NCI-H1417 (cell line): ENCODE measurements at regions not wholly inside any gene's neighbourhood (a gene's known extent, or its start where the extent isn't known, plus 50 kb on each side); places are given as distances from the start of the nearest gene placed in this dataset.

Experiments
- DNase-seq, 3 experiments: peaks; one replicate each; lab custom pipeline; 2025; lab: John Stamatoyannopoulos, UW

DNA sequence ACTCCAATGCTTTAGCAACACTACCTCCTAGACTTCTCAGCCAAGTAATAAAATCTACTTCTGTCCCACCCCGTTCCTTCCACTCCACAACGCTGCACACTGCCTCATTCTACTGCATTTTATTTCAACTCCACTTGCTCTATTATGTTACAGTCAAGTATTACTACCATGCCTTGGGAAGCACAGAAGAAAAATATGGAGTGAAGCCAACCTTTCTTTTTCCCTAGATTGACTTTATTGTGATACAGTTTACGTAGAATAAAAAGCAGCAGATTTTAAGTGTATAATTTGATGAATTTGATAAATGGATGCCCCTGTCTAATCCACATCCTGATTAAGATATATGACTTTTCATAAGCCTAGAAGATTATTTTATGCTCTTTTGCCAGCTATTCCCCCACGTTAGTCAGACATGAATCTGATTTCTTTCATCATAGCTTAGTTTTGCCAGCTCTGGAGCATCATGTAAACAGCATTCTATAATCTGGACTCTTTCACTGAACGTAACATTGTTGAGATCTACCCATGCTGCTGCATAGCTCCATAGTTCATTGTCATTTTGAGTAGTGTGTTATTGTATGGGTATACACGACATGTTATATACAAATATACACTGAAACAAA is 676.8 kb upstream of the RAB6C start:
- no peak for DNase-seq

DNA sequence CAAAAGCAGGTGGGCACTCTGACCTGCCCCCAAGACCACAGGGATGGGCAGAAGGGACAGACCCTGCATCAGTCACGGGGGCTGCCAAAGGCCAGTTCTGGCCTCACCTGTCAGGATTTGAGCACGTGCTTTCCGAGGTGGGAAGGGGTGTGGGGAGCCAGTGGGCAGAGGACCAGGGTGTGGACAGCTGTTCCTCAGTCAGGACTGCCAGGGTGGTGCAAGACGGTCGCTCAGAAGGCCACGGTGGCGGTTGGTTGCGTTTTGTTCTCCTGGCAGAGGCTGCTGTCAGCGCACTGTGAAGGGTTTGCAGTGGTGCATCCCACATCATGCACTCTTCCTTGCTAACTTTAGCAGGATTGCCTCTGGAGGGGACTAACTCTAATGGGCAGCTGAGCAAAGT is 665.3 kb upstream of the RAB6C start:
- DNase-seq, result no peak

DNA sequence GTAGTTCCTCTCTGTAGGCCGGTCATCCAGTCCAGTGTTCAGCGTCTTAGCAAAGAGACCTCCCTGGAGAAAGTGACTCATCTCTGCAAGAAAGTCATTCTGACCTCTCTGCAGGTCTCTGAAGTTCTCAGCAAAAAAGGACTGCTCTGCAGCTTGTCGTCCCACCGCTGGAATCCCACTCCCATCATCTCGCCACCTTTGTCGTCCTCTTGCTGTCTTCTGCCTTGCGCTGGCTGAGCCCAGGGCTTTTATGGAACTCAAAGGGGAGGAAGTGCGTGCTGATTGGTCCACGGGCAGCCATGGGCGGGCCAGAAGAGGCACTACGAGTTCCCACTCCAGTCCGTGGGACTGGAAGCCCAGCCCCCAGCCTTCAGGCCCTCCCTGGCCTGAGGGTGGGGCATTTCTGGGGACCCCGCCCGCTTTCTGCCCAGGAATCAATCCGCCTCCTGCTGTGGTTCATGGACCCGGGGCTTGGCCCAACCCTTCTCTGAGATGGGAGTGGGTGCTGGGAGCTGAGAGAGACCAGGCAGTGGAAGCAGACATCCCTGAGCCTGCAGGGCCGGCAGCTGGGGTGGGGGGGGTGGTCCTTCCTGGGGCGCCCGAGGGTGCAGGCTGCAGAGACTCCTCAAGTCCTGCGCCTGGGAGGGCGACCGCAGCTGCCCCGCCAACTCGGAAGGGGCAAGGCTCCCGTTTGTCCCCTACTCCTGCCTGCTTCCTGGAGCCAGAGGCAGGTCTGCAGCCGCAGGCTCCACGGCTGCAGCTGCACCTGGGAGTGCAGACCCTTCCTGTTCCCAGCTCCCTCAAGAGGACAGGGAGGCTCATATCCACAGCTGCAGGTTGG is 660.7 kb upstream of the RAB6C start:
- peak in 2 of 3 experiments; percentile 58 to 66 for DNase-seq

GRCh38 chr2:129319422-129319717 is 660.1 kb upstream of the RAB6C start:
- peak in 1 of 3 experiments; percentile 20 for DNase-seq

DNA sequence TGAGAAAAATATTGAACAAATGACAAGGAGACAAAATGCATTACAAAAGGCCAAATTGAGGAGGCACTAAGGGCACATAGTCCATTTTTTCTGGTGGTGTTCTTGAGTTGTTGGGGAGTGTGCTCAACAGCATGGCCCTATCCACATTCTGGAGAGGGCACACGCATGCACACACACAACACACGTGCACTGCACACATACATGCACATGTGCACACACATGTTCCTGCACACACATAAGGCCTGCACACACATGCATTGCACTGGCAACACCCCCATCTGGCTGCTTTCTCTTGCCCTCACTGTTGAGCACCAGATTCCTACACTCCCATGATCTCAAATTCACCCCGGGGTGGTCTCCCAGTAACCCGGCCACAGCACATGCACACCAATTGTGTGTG is 659.2 kb upstream of the RAB6C start:
- no peak for DNase-seq

DNA sequence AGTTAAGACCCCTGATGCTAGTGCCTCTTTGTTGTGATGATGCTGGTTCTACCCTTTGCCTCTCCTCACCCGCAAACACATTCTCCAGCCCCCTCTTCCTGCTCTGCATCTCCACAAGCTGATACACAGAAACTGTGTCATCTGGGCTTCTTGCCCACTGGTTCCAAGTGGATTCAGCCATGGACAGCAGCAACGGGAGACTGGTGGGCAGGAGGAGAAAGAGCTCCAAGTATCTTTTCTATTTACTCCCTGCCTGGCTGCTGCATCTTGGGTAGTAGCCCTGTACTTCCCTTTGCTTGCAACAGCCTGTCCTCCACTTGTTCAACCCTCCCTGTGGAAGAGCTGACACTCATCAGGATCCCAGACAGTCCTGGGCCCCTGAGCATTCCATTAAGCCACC is 655.1 kb upstream of the RAB6C start:
- DNase-seq, result no peak

- DNase-seq, result no peak
Observed at GRCh38 chr2:129325151-129325550, 654.3 kb upstream of the RAB6C start.

GRCh38 chr2:129329574-129329973 is 649.9 kb upstream of the RAB6C start:
- DNase-seq, result no peak

DNA sequence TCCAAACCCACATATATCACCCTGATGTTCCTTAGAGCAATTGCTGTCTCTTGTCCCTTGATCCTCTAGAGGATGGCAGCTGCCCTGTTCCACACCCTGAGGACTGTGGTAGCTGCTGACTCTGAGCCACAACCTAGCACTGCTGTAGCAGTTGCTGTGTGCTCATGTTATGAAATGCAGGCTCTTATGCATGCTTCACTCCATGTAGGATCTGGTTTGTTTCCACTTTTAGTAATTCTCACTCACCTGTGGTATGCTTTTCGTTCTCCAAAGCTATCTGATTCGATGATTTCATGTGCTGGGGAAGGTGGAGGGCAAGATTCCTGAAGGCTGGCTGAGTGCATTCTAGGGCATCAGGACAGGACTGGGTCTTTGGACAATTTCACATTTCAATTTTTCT is 649.0 kb upstream of the RAB6C start:
- no peak for DNase-seq

GRCh38 chr2:129331638-129332037 is 647.8 kb upstream of the RAB6C start:
- no peak for DNase-seq

- no peak for DNase-seq
Observed at GRCh38 chr2:129334128-129334527, 645.3 kb upstream of the RAB6C start.

DNA sequence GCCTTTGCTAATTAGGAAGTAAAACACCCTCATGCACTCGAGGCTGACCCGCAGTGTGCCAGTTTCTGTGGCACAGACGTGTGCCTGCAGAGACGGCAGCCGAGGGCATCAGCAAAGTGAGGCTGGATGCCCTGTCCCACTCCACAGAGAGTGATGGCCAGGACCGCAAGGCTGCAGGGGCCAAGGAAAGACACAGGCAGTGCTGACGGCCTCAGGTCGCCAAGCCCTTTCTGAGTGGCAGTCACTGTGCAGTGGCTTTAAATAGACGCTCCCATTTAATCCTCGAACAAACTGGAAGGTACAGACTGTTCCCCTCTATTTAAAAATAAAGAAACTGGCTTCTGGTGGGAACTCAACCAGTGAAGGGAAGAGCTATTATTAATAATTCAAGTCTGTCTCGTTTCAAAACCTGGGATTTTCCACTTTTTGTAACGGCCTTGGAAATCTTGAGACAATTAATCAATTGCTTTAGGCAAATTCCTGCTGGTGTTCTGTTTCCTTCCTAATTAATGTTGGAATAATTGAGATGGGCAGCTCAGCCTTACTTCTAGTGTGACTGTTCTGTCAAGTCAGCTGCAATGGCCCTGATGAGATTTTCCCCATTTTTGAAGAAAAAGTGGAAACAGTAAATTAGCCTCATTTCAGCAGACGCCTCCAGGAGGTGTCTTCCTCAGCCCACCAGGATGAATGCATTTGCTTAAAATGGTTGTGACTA is 644.6 kb upstream of the RAB6C start:
- DNase-seq, result no peak

DNA sequence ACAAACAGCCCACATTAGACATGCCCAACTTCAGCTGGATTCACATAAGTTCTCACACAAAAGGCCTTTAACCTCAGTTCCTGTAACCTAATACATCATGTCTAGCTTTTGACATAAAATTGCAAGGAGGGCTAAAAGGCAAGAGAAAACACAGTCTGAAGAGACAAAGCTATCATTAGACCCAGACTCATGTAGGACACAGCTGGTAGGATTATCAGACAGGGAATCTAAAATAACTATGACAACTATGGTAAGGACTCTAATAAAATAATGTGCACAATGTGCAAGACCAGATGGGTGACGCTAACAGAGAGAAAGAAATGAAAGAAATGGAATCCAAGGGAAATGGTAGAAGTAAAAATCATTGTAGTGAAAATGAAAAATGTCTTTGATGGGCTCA is 643.2 kb upstream of the RAB6C start:
- no peak for DNase-seq

DNA sequence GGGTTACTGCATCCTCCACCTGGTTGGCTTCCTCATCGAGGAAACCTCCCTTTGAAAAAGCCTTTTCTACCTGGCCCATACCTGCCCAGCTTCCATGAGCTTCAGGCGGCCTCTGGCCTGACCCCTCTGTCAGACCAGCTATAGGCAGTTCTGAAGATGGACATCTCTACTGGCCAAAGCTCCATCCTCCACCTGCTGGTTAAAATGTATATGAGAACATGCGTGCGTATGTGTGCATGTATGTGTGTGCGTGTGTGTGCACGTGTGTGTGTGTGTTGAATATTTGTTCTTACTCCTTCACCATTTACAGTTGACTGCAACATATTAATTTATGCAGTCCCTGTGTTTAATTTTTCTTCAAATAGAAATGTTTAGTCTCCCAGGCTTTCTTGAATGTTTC is 642.4 kb upstream of the RAB6C start:
- DNase-seq, result no peak

DNA sequence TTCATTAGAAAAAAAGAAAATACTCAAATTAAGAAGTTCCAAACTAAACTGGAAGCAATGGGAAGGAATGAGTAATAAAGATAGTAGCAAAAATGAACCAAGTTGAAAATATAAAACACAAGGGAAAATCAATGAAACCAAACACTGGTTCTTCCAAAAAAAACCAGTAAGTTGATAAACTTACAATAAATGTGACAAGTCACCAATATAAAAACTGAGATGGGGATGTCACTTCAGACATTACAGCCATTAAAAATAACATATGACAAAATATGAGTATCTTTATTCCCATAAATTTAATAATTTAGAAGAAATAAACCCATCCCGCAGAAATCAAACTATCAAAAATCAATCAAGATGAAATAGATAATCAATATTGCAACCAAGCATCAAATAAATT is 633.9 kb upstream of the RAB6C start:
- DNase-seq, result no peak

DNA sequence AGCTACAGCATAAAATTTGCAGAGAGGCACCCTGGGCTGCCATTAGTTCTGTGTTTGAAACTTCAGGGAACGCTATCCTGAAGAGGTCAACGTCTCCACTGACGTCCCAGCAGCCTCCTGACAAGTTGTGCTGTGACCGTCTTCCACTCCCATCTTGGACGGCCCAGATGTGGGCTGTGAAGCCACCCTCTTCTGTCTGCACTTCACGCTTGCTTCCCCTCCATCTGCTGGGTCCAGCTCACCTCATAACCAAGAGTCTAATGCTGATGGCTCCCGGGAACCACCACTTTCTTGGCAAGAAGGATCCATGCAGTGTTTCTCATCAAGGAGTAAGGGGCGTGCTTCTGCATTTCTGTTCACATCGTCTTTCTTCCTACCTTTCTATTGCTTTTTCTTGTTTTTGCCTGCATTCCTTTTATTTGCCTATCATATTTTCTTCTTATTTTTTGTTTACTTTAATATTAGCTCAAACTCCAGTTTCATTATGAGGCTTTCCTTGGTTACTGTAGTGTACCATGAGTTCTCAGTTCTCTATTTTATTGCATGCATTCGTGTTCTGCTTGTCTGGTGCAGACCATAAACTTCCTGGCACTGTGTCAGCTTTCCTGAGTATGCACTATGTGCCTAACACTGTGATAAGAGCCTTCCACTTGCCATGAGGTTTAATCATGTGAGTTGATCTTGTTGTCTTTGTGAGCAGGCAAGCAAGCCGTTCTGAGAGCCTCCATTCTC is 631.8 kb upstream of the RAB6C start:
- DNase-seq, result no peak

GRCh38 chr2:129354631-129355030 is 624.8 kb upstream of the RAB6C start:
- no peak for DNase-seq

DNA sequence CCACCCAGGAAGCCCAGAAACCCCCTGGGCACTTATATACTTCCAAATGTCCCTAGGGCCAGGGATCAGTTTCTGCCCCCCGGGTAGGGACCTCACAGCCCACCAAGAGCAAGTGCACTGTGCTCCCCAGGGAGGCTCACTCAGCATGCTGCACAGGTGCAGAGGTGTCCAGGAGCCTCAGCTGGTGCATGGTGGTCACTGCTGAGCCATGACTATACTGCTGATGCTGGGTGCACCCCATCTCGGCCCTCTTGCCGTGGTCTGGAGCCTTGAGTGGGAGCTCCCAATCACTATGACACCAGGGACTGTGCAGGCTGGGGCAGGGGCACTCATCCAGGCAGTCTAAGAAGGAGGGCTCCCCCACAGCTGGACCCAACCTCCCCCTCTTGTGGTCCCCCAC is 617.8 kb upstream of the RAB6C start:
- DNase-seq, result no peak

DNA sequence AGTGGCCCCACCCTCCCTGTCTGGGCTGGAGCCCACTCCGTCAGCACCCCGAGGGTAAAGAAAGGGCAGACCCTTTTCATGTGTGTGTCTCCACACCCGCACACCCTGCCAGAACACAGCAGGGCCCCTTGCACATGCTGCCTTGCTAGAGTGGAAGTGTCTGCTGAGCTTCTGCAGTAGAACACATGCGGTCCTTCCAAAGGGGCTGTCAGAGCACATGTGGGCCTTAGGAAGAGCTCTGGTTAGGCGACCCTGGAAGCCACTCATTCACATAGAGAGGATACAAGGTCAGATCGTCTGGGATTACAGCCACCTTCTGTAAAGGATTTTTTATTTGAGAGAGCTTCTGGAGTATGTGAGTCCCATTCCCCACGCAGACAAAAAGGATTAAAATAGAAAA is 613.2 kb upstream of the RAB6C start:
- no peak for DNase-seq

DNA sequence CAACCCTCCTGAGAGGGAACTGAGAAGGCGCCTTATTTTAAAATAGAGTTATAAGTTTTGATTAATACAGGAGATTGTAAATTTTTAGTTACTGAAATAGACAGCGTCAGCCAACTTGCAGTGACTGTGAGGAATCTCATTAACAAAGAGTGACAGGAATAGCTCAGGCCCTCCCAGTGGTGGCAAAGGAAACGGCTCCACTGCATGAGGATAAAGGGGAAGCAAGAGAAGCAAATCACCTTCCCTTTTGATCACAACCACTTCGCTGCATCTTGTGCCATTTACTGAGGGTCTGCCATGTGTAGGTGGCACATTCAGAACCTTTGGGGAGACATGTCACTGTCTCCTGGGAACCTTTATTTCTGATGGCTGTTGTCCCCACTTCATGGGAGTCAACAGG is 612.4 kb upstream of the RAB6C start:
- DNase-seq, result no peak

GRCh38 chr2:129369437-129369836 is 610.0 kb upstream of the RAB6C start:
- no peak for DNase-seq

GRCh38 chr2:129374452-129374851 is 605.0 kb upstream of the RAB6C start:
- no peak for DNase-seq
